Rectal smooth muscle tissue (tissue), 1 donor: ENCODE measurements at regions not wholly inside any gene's neighbourhood (a gene's known extent, or its start where the extent isn't known, plus 50 kb on each side); places are given as distances from the start of the nearest gene placed in this dataset.

Source experiments
- H3K27ac ChIP-seq: one replicate; pipeline ENCODE4 v1.7.0; 2013; ENCODE audit warnings: low read depth, low read length, inconsistent platforms
- H3K27me3 ChIP-seq: one replicate; pipeline ENCODE4 v1.7.0; 2013; ENCODE audit warnings: low read length; ENCODE audit not compliant: control insufficient read depth, insufficient read depth
- H3K36me3 ChIP-seq: one replicate; pipeline ENCODE4 v1.7.0; 2013; ENCODE audit warnings: low read length; ENCODE audit not compliant: control insufficient read depth, insufficient read depth
- H3K4me1 ChIP-seq: one replicate; pipeline ENCODE4 v1.7.0; 2013; ENCODE audit warnings: low read length; ENCODE audit not compliant: control insufficient read depth, insufficient read depth
- H3K4me3 ChIP-seq: one replicate; pipeline ENCODE4 v1.7.0; 2013; ENCODE audit warnings: low read length
- H3K9ac ChIP-seq: one replicate; pipeline ENCODE4 v1.7.0; 2013; ENCODE audit warnings: low read length

DNA sequence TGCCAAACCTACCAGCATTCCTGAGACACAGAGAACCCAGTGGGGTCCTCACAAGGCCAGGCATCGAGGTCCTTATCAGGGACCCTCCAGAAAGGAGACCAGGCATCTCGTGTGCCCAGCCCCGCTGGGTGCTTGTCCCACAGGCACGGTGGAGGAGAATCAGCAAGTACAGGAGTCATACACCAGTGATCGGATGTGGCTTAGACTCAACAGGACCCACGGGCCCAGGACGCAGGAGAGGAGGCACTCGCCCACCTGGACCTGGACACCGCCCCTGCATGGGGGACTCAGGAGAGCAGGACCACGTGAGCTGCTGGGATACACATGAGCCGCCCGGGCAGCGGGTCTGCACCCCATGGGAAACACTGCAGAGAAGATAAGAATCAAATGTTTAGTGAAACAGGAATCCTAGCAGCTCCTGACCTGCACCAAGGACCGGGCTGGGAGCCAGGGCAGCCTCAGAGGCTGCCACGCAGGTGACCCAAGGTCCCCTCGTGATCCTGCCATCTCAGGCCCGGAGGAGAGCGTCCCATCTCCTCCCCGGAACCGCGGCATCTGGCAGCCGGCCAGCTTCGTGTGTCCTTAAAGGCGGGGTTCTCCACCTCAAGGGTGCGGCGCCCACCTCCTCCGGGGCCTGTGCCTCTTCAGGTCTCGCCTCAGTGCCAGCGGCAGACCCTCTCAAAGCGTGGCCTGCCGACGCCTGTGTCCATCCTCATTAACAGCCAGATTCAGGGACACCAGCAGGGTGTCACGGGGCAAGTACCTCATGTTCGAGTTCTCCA, 59.2 kb downstream of the FOXL3 start:
- H3K9ac ChIP-seq, result no peak overlapping the region
- H3K4me3 ChIP-seq, result no peak overlapping the region
- H3K36me3 ChIP-seq, result no peaks in the 10 kb centered on the region
- no peaks in the 10 kb centered on the region for H3K4me1 ChIP-seq
- H3K27ac ChIP-seq, result no peak overlapping the region
- no peaks in the 10 kb centered on the region for H3K27me3 ChIP-seq

DNA sequence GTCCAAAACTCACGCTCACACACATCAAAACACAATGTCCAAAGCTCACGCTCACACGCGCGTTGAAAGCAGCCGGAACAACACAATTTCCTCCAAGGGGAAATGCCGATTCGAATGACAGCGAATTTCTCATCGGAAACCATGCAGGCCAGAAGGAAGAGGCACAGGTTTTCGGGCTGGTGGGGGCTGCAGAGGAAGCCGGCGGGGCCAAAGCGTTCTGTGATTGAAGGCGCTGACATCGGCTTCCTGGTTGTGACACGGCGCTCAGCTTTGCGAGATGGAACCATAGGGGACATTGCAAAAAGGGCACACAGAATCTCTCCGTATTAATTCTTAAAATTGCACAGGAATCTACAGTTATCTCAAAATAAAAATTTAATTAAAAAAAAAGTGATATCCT, 61.3 kb downstream of the FOXL3 start:
- no peak overlapping the region for H3K27ac ChIP-seq
- H3K4me1 ChIP-seq, result no peaks in the 10 kb centered on the region
- H3K4me3 ChIP-seq, result no peak overlapping the region
- no peaks in the 10 kb centered on the region for H3K27me3 ChIP-seq
- H3K9ac ChIP-seq, result no peak overlapping the region
- no peaks in the 10 kb centered on the region for H3K36me3 ChIP-seq

DNA sequence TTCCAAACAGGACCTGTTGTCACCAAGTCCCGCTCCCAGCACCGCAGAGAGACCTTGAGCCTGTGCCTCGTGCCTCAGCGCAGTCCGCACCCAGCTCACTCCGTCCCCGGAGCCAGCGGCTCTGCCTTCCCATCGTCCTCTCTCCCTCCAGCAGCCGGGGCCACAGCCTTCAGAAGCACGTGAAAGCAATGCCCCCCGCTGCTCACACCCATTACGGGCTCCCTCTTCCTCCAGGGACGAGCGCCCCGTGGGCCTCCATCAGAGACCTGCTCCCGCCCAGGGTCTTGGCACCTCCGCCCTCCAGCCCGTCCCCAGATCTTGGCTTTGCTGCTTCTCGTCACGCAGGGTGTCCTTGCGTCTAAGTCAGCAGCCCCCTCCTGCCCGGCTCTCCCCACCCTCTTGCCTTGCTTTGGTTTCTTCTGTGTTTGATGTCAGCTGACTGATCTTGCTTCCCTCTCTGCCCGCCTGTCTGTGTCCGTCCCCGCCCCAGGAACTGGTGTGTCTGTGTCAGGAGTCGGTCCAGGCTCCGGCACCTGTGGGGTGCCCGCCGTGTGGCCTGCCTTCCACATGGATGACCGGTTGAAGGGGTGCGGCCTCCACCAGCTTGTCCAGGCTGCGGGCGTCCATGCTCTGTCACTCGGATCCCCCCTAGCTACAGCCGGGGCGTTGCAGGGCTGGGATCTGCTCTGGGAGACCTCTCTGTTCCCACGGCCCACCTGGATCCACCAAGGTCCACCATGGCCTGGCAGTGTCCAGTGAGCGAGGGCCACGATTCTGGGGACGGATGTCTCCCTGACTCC, 61.9 kb downstream of the FOXL3 start:
- Histone ChIP-seq H3K27me3 (no peaks in the 10 kb centered on the region), H3K9ac (no peak overlapping the region), H3K36me3 (no peaks in the 10 kb centered on the region), H3K27ac (no peak overlapping the region), H3K4me3 (no peak overlapping the region), H3K4me1 (no peaks in the 10 kb centered on the region)

DNA sequence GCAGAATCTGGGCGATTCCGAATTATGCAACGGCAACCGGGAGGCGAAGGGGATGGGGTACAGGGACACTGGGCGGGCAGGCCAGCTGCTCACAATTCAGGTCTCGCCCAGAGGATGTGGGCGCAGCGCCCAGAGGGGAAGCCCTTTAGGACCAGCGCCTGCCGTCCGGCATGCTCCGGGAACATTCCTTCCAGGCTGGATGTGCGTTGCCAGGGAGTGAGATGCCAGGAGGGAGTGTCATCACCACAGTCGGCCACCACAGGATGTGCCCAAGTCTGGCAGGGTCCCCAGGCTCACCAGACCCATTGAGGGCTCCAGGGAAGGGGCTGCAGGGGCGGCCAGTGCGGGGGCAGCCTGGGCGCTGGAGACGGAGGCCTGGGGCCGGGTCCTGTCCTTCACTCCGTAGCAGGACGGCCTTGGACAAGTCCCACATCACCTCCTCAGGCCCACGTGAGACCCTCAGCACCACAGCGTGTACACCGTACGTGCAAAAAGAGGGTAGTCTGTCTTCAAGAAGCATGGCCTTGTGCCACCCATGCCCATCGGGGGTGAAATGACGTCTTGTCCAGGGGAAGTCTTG, 63.9 kb downstream of the FOXL3 start:
- Histone ChIP-seq H3K27ac (no peak overlapping the region), H3K9ac (no peak overlapping the region), H3K36me3 (no peaks in the 10 kb centered on the region)

DNA sequence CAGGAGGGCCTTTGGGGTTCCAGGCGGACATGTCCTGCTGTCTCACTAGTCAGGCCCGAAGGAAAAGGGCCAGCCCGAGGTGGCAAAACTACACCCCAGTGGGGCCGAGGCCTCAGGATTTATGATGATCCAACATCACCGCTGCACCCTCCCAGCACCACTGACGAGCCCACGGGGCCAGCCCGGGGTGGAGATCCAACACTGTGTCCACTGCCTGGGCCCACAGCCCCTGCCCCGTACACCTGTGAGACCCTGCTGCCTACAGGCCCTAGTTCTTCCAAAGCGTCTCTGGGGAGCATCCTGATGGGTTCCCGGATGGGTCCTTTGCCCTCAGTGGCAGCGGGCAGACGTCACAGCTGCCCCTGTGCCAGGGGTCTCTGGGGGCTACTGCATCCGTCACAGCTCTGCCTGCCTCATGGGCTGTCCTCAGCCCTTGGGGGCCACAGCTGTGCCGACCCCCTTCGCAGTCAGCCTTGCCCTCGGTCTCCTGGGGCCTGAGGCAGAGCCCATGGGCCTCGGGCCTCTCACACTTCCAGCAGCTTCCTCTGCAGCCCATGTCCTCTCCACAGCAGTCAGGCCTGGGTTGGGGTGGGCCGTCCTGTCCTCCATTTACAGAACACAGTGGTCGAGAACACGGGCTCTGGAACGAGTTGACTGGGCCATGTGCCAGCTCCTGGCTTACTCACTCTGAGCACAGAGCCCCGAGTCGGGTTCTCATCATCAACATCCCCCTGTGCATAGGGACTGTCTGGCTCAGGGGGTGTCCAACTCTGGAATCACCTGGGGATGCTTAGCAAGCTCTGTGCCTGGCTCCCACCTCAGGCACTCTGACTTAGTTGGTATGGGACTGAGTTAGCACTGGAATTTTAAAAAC, 64.9 kb downstream of the FOXL3 start:
- no peak overlapping the region for H3K4me3 ChIP-seq
- H3K27ac ChIP-seq, result no peak overlapping the region
- H3K9ac ChIP-seq, result no peak overlapping the region
- no peaks in the 10 kb centered on the region for H3K36me3 ChIP-seq
- H3K27me3 ChIP-seq, result no peaks in the 10 kb centered on the region
- no peaks in the 10 kb centered on the region for H3K4me1 ChIP-seq

More for the DNA sequence above, 63.9 kb downstream of the FOXL3 start:
- Histone ChIP-seq H3K4me3 (no peak overlapping the region), H3K27me3 (no peaks in the 10 kb centered on the region), H3K4me1 (no peaks in the 10 kb centered on the region)

DNA sequence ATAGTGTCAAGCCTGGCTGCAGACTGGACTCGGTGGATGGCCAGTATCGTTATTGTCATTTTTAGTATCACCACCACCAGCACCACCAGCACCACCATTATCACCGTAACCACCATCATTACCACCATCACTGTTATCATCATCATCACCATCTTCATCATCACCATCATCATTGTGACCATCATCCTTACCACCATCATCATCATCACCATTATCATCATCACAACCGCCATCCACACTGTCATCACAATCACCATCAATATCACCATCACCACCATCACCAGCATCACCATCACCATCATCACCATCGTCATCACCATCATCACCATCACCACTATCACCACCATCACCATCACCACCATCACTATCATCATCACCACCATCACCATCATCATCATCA, 65.6 kb downstream of the FOXL3 start:
- Histone ChIP-seq H3K4me3 (no peak overlapping the region), H3K36me3 (no peaks in the 10 kb centered on the region), H3K27ac (no peak overlapping the region), H3K4me1 (no peaks in the 10 kb centered on the region), H3K9ac (no peak overlapping the region), H3K27me3 (no peaks in the 10 kb centered on the region)

DNA sequence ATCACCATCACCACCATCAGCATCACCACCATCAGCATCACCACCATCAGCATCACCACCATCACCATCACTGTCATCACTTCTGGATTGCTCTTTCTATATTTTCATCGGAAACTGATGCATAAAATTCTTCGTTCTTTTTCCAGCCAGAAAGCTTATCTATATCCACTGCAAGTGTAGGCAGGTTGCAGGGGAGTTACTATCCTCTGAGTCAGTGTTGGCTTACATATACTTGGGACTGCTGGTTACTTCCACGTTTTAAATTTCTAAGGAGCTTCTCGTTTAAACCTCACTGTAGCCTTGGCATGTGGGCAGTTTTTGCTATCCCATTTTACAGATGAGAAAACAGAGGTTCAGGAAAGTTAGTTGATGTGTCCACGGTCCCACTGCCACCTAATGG, 66.1 kb downstream of the FOXL3 start:
- H3K36me3 ChIP-seq, result no peaks in the 10 kb centered on the region
- H3K4me1 ChIP-seq, result no peaks in the 10 kb centered on the region
- H3K9ac ChIP-seq, result no peak overlapping the region
- H3K4me3 ChIP-seq, result no peak overlapping the region
- H3K27me3 ChIP-seq, result no peaks in the 10 kb centered on the region
- H3K27ac ChIP-seq, result no peak overlapping the region

DNA sequence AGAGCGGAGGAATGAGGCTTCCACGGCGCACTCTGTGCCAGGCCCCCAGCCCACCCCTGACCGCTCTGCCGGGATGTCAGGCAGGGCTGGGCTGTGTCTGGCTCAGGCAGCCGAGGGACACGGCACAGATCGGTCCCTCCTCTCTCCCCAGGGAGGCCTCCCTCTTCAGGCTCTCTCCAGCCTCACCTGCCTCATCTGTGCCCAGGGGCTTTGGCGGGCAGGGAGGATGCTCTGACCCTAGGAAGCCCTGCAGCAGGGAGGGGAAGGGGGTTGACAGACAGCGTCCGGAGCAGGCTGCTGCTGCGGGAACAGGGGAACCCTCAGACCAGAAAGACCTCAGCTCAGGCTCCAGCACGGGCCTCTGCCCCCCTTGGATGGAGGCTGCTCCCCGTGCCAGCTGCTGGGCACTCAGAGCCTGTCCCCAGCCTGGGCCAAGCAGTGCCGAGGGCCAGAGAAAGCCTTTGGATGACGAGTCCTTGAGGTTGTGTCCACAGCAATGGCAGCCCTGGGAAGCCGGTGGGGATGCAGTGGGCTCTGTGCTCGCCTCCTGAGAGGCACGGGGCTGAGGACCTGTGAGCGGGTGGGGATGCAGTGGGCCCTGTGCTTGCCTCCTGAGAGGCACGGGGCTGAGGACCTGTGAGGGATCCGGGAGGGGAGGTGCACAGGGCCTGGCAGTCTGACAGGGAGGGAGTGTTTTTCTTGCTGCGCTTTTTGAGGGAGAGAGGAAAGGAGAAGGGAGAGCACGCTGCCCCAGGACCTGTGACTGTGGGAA, 66.9 kb downstream of the FOXL3 start:
- no peak overlapping the region for H3K9ac ChIP-seq
- H3K4me3 ChIP-seq, result no peak overlapping the region
- no peaks in the 10 kb centered on the region for H3K4me1 ChIP-seq
- no peaks in the 10 kb centered on the region for H3K36me3 ChIP-seq
- H3K27me3 ChIP-seq, result no peaks in the 10 kb centered on the region
- no peak overlapping the region for H3K27ac ChIP-seq

DNA sequence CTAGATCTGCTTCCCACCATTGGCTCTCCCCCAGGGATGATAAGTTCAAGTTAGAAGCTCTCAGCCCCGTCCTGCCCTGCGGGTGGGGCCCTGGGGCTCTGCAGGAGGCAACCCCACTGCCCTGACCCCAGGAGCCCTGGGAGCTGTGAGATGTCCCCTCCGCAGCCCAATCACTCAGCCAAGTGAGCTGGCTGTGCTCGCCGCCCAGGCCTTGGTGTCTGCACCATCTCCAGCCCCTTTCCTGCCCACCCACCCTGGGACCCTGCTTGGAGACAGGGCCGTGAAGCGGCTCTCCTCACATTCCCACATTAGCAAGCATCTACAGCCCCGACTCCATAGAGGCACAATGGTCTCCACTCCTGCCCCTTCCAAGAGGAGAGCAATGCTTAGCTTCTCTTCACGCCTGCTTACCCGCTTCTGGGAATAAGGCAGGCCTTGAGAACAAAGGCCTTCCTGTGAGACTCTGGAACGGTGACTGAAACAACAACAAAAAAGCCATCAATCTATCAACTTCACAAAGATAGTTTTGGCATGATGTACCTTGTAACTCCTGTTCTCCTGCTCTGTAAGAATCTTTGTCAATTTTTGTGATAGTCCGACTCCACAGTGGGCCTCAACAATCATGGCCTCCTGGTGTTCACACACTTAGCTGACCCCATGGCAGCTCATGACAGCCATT, 67.7 kb downstream of the FOXL3 start:
- Histone ChIP-seq H3K27me3 (no peaks in the 10 kb centered on the region), H3K4me1 (no peaks in the 10 kb centered on the region), H3K9ac (no peak overlapping the region), H3K4me3 (no peak overlapping the region), H3K27ac (no peak overlapping the region), H3K36me3 (no peaks in the 10 kb centered on the region)

DNA sequence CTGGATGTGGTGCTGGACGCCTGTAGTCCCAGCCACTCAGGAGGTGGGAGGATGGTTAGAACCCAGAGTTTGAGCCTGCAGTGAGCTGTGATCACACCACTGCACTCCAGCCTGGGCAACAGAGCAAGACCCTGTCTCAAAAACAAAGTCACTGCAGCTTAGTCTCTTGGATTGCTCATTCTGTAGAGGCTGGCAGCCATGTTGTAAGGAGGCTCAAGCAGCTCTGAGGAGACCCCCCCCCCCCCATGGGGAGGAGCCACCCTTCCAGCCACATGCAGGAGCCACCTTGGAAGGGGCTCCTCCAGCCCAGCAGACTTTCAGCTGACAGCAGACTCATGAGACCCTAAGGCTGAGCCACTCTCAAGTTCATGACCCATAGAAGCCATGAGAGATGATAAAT, 68.4 kb downstream of the FOXL3 start:
- Histone ChIP-seq H3K36me3 (no peaks in the 10 kb centered on the region), H3K9ac (no peak overlapping the region), H3K27ac (no peak overlapping the region), H3K4me1 (no peaks in the 10 kb centered on the region), H3K27me3 (no peaks in the 10 kb centered on the region), H3K4me3 (no peak overlapping the region)

DNA sequence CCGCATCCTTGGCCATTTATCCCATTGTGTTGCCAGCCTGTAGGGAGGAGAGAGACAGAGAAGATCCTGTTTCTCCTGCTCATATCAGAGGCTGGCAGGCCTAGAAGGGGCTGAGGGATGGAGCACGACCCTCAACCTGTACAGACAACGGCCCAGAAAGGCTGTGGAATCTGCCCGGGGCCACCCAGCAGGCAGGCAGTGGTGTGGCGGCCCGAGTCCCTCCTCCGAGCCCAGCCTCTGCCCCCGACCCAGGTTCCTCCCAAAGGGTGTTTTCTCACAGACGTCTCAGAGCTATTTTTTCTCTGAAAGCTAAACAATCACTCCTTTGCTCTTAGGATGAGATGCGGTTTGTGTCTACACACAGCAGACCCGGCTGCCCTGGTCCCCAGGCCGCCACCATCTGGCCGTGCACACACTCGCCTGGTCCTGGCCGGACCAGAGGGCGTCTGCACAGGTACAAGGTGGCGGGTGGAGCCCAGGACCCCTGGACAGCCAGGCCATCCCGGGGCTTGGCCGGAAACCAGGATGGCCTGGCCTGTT, 69.3 kb downstream of the FOXL3 start:
- Histone ChIP-seq H3K27ac (no peak overlapping the region), H3K36me3 (no peaks in the 10 kb centered on the region), H3K27me3 (peaks cover 4% of the 10 kb centered on the region), H3K4me1 (no peaks in the 10 kb centered on the region), H3K4me3 (no peak overlapping the region), H3K9ac (no peak overlapping the region)
